Gastrocnemius medialis (tissue), 4 donors: ENCODE measurements at regions not wholly inside any gene's neighbourhood (a gene's known extent, or its start where the extent isn't known, plus 50 kb on each side); places are given as distances from the start of the nearest gene placed in this dataset.
"Not testable (repeated sequence)": the region's sequence is repeated elsewhere in the genome, so short reads cannot be mapped to it uniquely, and the experiment has no call there.

ENCODE experiments used
- ATAC-seq, 2 donors: fragments of 150-250 bp; one replicate each; pipeline ENCODE4 v1.9.1; 2016
- DNase-seq, 2 donors: peaks; one replicate each; pipeline ENCODE4 v3.0.0-alpha.2; 2019
- H3K27ac ChIP-seq, 4 donors: fragments of 200-600 bp; sonication (generic); 1 replicate in 1 of 4; 2 replicates in 3 of 4; pipeline ENCODE4 v1.5.1; 2016 to 2018; ENCODE audit warnings: mild to moderate bottlenecking in 2 of 4, moderate library complexity in 1 of 4
- H3K27me3 ChIP-seq, 3 donors: fragments of 200-600 bp; sonication (generic) in 2 of 3; 1 replicate in 1 of 3; 2 replicates in 2 of 3; pipeline versions ENCODE4 v1.5.1 to v1.6.0; 2016 to 2019; ENCODE audit warnings: mild to moderate bottlenecking in 1 of 3, moderate library complexity in 1 of 3
- H3K36me3 ChIP-seq, 2 donors: fragments of 200-600 bp; sonication (generic) in 1 of 2; one replicate each; pipeline ENCODE4 v1.5.1; 2017 to 2018
- H3K4me1 ChIP-seq, 2 donors: fragments of 200-600 bp; sonication (generic) in 1 of 2; one replicate each; pipeline ENCODE4 v1.5.1; 2016 to 2017; ENCODE audit warnings: mild to moderate bottlenecking in 2 of 2
- H3K4me3 ChIP-seq, 4 donors: fragments of 200-600 bp; sonication (generic) in 3 of 4; 1 replicate in 1 of 4; 2 replicates in 3 of 4; pipeline ENCODE4 v1.5.1; 2016 to 2019; ENCODE audit warnings: mild to moderate bottlenecking in 2 of 4
- H3K9me3 ChIP-seq, 3 donors: fragments of 200-600 bp; sonication (generic) in 2 of 3; 1 replicate in 1 of 3; 2 replicates in 2 of 3; pipeline ENCODE4 v1.5.1; 2016 to 2019
- POLR2A ChIP-seq, 2 donors: fragments of 450-650 bp; IDR thresholded peaks; one replicate each; pipeline ENCODE4 v1.6.1; 2017; ENCODE audit warnings: antibody characterized with exemption in 2 of 2, mild to moderate bottlenecking in 2 of 2, moderate library complexity in 2 of 2
- in situ Hi-C, 4 donors: fragments of 200-750 bp; cut with MboI; loops; one replicate each; pipeline versions ENCODE4 v1.15.0 to v1.8.0; 2017; ENCODE audit warnings: low sequenced_read_pairs in 4 of 4
- intact Hi-C: fragments of 100-400 bp; cut with DNase I; formaldehyde crosslinking; loops from one replicate; pipeline ENCODE4 v1.15.1; 2023; ENCODE audit warnings: low total_unique reads
- TF ChIP-seq, protein P1 (sequence below), 5 experiments: fragments of 450-650 bp in 3 of 5; fragments of 200-600 bp in 2 of 5; sonication (generic) in 2 of 5; IDR thresholded peaks in 4 of 5; conservative IDR thresholded peaks in 1 of 5; 1 replicate in 4 of 5; 2 replicates in 1 of 5; pipeline ENCODE4 v1.5.1; 2016 to 2019; ENCODE audit warnings: antibody characterized with exemption in 5 of 5, mild to moderate bottlenecking in 3 of 5, moderate library complexity in 3 of 5

DNA sequence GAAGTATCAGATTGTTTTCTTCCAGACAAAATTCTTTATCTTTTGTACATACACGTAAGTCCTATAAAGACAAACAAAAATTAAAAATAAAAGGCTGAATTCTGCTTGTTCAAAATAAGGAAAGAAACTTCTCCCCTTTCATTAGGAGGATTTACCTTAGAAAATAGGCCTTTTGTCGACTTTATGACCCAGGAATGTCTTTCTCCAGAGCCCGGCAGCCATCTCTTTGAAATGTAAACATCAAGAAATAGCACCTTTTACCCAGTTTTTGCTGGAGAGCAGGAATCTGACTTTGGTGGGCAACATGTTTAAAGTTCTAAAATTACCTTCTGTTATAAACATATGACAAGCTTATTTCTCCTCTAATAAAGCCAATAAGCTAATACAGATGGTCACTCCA, 373.0 kb upstream of the FTMT start:
- H3K9me3 ChIP-seq: no peaks in the 10 kb centered on the region
- no peaks in the 10 kb centered on the region for H3K4me1 ChIP-seq
- in situ Hi-C loops (no loop called here), intact Hi-C loops (no loop called here)
- DNase-seq: no peak
- H3K36me3 ChIP-seq: no peaks in the 10 kb centered on the region
- no peaks in the 10 kb centered on the region for H3K27me3 ChIP-seq
- no peak for ATAC-seq
- no peak overlapping the region for H3K4me3 ChIP-seq
- H3K27ac ChIP-seq: no peak overlapping the region
- no peak for TF ChIP-seq POLR2A (IDR thresholded peaks at IDR 0.05)
- TF ChIP-seq, protein P1, sequence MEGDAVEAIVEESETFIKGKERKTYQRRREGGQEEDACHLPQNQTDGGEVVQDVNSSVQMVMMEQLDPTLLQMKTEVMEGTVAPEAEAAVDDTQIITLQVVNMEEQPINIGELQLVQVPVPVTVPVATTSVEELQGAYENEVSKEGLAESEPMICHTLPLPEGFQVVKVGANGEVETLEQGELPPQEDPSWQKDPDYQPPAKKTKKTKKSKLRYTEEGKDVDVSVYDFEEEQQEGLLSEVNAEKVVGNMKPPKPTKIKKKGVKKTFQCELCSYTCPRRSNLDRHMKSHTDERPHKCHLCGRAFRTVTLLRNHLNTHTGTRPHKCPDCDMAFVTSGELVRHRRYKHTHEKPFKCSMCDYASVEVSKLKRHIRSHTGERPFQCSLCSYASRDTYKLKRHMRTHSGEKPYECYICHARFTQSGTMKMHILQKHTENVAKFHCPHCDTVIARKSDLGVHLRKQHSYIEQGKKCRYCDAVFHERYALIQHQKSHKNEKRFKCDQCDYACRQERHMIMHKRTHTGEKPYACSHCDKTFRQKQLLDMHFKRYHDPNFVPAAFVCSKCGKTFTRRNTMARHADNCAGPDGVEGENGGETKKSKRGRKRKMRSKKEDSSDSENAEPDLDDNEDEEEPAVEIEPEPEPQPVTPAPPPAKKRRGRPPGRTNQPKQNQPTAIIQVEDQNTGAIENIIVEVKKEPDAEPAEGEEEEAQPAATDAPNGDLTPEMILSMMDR (IDR thresholded peaks at IDR 0.05 in 4 of 5, conservative IDR thresholded peaks at IDR 0.05 in 1 of 5): no peak

DNA sequence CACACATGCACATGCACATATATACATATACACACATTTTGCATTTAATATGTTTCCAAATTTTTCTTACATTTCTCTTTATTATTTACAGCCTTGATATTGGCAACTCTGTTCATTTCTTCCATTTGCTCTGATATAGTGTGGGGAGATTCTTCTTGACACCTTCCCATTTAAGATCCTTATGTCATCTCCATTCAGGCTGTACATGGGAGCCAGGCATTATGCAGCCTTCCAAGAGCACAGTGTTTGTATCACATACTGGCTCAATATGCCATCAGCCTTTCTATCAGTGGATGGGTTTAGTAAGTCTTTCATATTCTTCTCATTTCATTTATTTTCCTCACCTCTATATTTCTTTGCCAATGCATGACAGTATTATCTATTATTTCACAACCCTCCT, 372.3 kb upstream of the FTMT start:
- intact Hi-C loops: no loop called here

DNA sequence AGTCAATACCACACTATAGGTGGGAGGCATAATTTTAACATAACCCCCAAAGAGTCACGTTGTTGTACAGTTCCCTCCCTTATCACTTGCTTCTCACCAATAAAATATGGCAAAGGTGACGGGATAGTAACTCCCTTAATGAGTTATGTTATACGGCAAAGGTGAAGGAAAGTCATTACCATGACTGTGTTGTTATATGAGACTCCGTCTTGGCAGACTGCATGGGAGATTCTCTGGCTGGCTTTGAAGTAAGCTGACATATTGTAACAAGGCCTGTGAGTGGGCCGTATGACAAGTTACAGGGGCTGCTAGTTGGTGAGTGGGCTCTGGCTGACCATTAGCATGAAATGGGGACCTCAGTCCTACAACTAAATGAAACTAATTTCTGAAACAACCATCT, 366.4 kb upstream of the FTMT start:
- ATAC-seq: no peak
- intact Hi-C loops (no loop called here), in situ Hi-C loops (no loop called here)
- Histone ChIP-seq H3K4me3 (no peak overlapping the region), H3K27me3 (no peaks in the 10 kb centered on the region), H3K9me3 (no peaks in the 10 kb centered on the region), H3K4me1 (no peaks in the 10 kb centered on the region), H3K27ac (no peak overlapping the region), H3K36me3 (no peaks in the 10 kb centered on the region)
- TF ChIP-seq, protein P1 (IDR thresholded peaks at IDR 0.05 in 4 of 5, conservative IDR thresholded peaks at IDR 0.05 in 1 of 5): no peak
- TF ChIP-seq POLR2A (IDR thresholded peaks at IDR 0.05): no peak
- DNase-seq: no peak

More for the DNA sequence above, 372.3 kb upstream of the FTMT start:
- Histone ChIP-seq H3K9me3 (no peaks in the 10 kb centered on the region), H3K27me3 (no peaks in the 10 kb centered on the region), H3K27ac (no peak overlapping the region), H3K4me1 (no peaks in the 10 kb centered on the region), H3K36me3 (no peaks in the 10 kb centered on the region), H3K4me3 (no peak overlapping the region)
- TF ChIP-seq POLR2A (IDR thresholded peaks at IDR 0.05): no peak
- TF ChIP-seq, protein P1 (IDR thresholded peaks at IDR 0.05 in 4 of 5, conservative IDR thresholded peaks at IDR 0.05 in 1 of 5): no peak
- DNase-seq (no peak), ATAC-seq (no peak)
- in situ Hi-C loops: no loop called here

DNA sequence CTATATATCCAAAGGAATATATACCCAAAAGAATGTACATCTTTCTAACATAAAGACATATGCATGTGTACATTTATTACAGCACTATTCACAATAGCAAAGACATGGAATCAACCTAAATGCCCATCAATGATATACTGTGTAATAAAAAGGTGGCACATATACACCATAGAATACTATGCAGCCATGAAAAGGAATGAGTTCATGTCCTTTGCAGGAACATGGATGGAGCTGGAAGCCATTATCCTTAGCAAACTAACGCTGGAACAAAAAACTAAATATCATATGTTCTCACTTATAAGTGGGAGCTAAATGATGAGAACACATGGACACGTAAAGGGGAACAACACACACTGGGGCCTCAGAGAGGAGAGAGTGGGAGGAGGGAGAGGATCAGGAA, 365.7 kb upstream of the FTMT start:
- in situ Hi-C loops, intact Hi-C loops, H3K4me3 ChIP-seq, H3K9me3 ChIP-seq, H3K36me3 ChIP-seq, DNase-seq, H3K27me3 ChIP-seq, ATAC-seq, H3K4me1 ChIP-seq, H3K27ac ChIP-seq: not testable (repeated sequence)

DNA sequence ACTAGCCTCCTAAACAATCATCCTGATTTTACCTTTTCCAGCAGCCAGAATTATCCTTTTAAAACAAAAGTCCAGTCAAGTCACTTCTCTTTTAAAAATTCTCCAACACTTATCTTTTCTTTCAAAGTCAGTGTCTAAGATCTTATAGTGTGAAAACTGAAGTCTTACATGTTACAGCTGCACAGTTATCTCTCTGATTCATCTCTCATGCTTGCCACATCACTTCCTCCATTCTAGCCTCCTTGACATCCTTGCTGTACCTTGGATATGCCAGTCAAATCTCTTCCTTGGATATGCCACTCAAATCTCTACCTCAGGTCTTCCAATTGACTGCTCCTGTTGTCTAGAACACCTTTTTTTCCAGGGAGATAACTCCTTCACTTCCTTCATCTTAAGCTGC, 361.7 kb upstream of the FTMT start:
- no peak for DNase-seq
- intact Hi-C loops (no loop called here), in situ Hi-C loops (no loop called here)
- H3K27ac ChIP-seq: no peak overlapping the region
- no peaks in the 10 kb centered on the region for H3K4me1 ChIP-seq
- TF ChIP-seq, protein P1 (IDR thresholded peaks at IDR 0.05 in 4 of 5, conservative IDR thresholded peaks at IDR 0.05 in 1 of 5): no peak
- no peak for TF ChIP-seq POLR2A (IDR thresholded peaks at IDR 0.05)
- H3K36me3 ChIP-seq: no peaks in the 10 kb centered on the region
- H3K9me3 ChIP-seq: no peaks in the 10 kb centered on the region
- ATAC-seq: no peak
- no peak overlapping the region for H3K4me3 ChIP-seq
- no peaks in the 10 kb centered on the region for H3K27me3 ChIP-seq
